ENCODE measurements at regions not wholly inside any gene's neighbourhood (a gene's known extent, or its start where the extent isn't known, plus 50 kb on each side); places are given as distances from the start of the nearest gene placed in this dataset.
A peak's percentile ranks its signal among the peaks of the same experiment; 100 is the strongest.
"Not testable (repeated sequence)": the region's sequence is repeated elsewhere in the genome, so short reads cannot be mapped to it uniquely, and the experiment has no call there.

- no TSS peak for BruUV-seq (replicated peaks)
- no peak overlapping the region for H3K27ac Mint-ChIP-seq (ENCODE audit: low read depth, unreplicated experiment)
- CTCF ChIA-PET, result no interaction called here
- POLR2A ChIA-PET, result interaction anchor here (0.8 kb wide), 1 partner anchor 47 kb away, joined by 3 read pairs; no protein-coding TSS in a partner anchor
- H3K9me3 Mint-ChIP-seq (ENCODE audit: unreplicated experiment), result no peaks in the 10 kb centered on the region
- no peaks in the 10 kb centered on the region for H3K36me3 Mint-ChIP-seq (ENCODE audit: insufficient read depth, unreplicated experiment)
- H3K4me1 Mint-ChIP-seq (ENCODE audit: insufficient read depth, unreplicated experiment), result no peaks in the 10 kb centered on the region
- no peak for DNase-seq (ENCODE audit: unreplicated experiment)
- TF ChIP-seq CTCF (IDR thresholded peaks at IDR 0.05; ENCODE audit: unreplicated experiment), result no peak
- H3K27me3 Mint-ChIP-seq (ENCODE audit: insufficient read depth, unreplicated experiment), result no peaks in the 10 kb centered on the region
- intact Hi-C loops (cut with micrococcal nuclease), result no loop called here
- H3K4me3 Mint-ChIP-seq (ENCODE audit: unreplicated experiment), result no peak overlapping the region
These were observed 210.7 kb upstream of the MAD2L1 start for GRCh38 chr4:120277391-120277790.

GRCh38 chr4:120266602-120267001 lies 200.0 kb upstream of the MAD2L1 start:
- ChIA-PET CTCF (interaction anchor here (0.6 kb wide), 3 partner anchors 96 to 1201 kb away, joined by 3 read pairs; no protein-coding TSS in a partner anchor), POLR2A (no interaction called here)
- Mint-ChIP-seq H3K4me3 (ENCODE audit: unreplicated experiment) (no peak overlapping the region), H3K4me1 (ENCODE audit: insufficient read depth, unreplicated experiment) (no peaks in the 10 kb centered on the region), H3K27ac (ENCODE audit: low read depth, unreplicated experiment) (no peak overlapping the region), H3K27me3 (ENCODE audit: insufficient read depth, unreplicated experiment) (no peaks in the 10 kb centered on the region), H3K9me3 (ENCODE audit: unreplicated experiment) (no peaks in the 10 kb centered on the region), H3K36me3 (ENCODE audit: insufficient read depth, unreplicated experiment) (no peaks in the 10 kb centered on the region)
- TF ChIP-seq CTCF (IDR thresholded peaks at IDR 0.05; ENCODE audit: unreplicated experiment), result no peak
- peak; percentile 77 for DNase-seq (ENCODE audit: unreplicated experiment)
- BruUV-seq (replicated peaks), result no TSS peak
- intact Hi-C loops (cut with micrococcal nuclease), result no loop called here

GRCh38 chr4:120263618-120264017 lies 197.0 kb upstream of the MAD2L1 start:
- TF ChIP-seq CTCF (IDR thresholded peaks at IDR 0.05; ENCODE audit: unreplicated experiment), result no peak
- CTCF ChIA-PET, result no interaction called here
- intact Hi-C loops (cut with micrococcal nuclease), result no loop called here
- no peaks in the 10 kb centered on the region for H3K9me3 Mint-ChIP-seq (ENCODE audit: unreplicated experiment)
- no peak overlapping the region for H3K4me3 Mint-ChIP-seq (ENCODE audit: unreplicated experiment)
- H3K27ac Mint-ChIP-seq (ENCODE audit: low read depth, unreplicated experiment), result no peak overlapping the region
- no peaks in the 10 kb centered on the region for H3K27me3 Mint-ChIP-seq (ENCODE audit: insufficient read depth, unreplicated experiment)
- H3K4me1 Mint-ChIP-seq (ENCODE audit: insufficient read depth, unreplicated experiment), result no peaks in the 10 kb centered on the region
- BruUV-seq (replicated peaks), result no TSS peak
- no peak for DNase-seq (ENCODE audit: unreplicated experiment)
- H3K36me3 Mint-ChIP-seq (ENCODE audit: insufficient read depth, unreplicated experiment), result no peaks in the 10 kb centered on the region
- POLR2A ChIA-PET, result interaction anchor here (0.5 to 0.6 kb wide), 2 partner anchors 37 to 340 kb away, joined by 3 read pairs; no protein-coding TSS in a partner anchor

GRCh38 chr4:120261117-120261516 lies 194.5 kb upstream of the MAD2L1 start:
- Mint-ChIP-seq H3K27ac (ENCODE audit: low read depth, unreplicated experiment) (no peak overlapping the region), H3K36me3 (ENCODE audit: insufficient read depth, unreplicated experiment) (no peaks in the 10 kb centered on the region), H3K9me3 (ENCODE audit: unreplicated experiment) (no peaks in the 10 kb centered on the region), H3K4me3 (ENCODE audit: unreplicated experiment) (no peak overlapping the region), H3K4me1 (ENCODE audit: insufficient read depth, unreplicated experiment) (no peaks in the 10 kb centered on the region), H3K27me3 (ENCODE audit: insufficient read depth, unreplicated experiment) (no peaks in the 10 kb centered on the region)
- CTCF ChIA-PET, result interaction anchor here (0.6 kb wide), 1 partner anchor 76 kb away, joined by 3 read pairs; no protein-coding TSS in a partner anchor
- BruUV-seq (replicated peaks), result no TSS peak
- TF ChIP-seq CTCF (IDR thresholded peaks at IDR 0.05; ENCODE audit: unreplicated experiment), result no peak
- intact Hi-C loops (cut with micrococcal nuclease), result no loop called here
- POLR2A ChIA-PET, result no interaction called here
- no peak for DNase-seq (ENCODE audit: unreplicated experiment)

GRCh38 chr4:120256112-120256775 lies 189.6 kb upstream of the MAD2L1 start:
- intact Hi-C loops (cut with micrococcal nuclease); H3K4me3 Mint-ChIP-seq (ENCODE audit: unreplicated experiment); H3K27ac Mint-ChIP-seq (ENCODE audit: low read depth, unreplicated experiment); BruUV-seq (replicated peaks); H3K27me3 Mint-ChIP-seq (ENCODE audit: insufficient read depth, unreplicated experiment); H3K36me3 Mint-ChIP-seq (ENCODE audit: insufficient read depth, unreplicated experiment); H3K9me3 Mint-ChIP-seq (ENCODE audit: unreplicated experiment); H3K4me1 Mint-ChIP-seq (ENCODE audit: insufficient read depth, unreplicated experiment); DNase-seq (ENCODE audit: unreplicated experiment): not testable (repeated sequence)
- POLR2A ChIA-PET, result interaction anchor here (0.7 kb wide), 1 partner anchor 39 kb away, joined by 4 read pairs; no protein-coding TSS in a partner anchor
- CTCF ChIA-PET, result interaction anchor here (0.9 kb wide), 1 partner anchor 13 kb away, joined by 3 read pairs; no protein-coding TSS in a partner anchor

Measured in MCF 10A (cell line).